Ureter (tissue), 1 donor: ENCODE measurements at regions not wholly inside any gene's neighbourhood (a gene's known extent, or its start where the extent isn't known, plus 50 kb on each side); places are given as distances from the start of the nearest gene placed in this dataset.

Source experiments
- DNase-seq: peaks from one replicate; pipeline ENCODE4 v3.0.0-alpha.2; 2020; ENCODE audit warnings: low spot score
- donor health status: DM: yes; HTN: yes; CAD: no.

GRCh38 chrX:20432048-20432447 is 165.3 kb upstream of the RPS6KA3 start:
- DNase-seq: no peak

- no peak for DNase-seq
Measured at GRCh38 chrX:20431486-20431885, 164.8 kb upstream of the RPS6KA3 start.

- no peak for DNase-seq
Measured at GRCh38 chrX:20427173-20427770, 160.6 kb upstream of the RPS6KA3 start.

GRCh38 chrX:20421697-20422096 is 155.0 kb upstream of the RPS6KA3 start:
- DNase-seq: no peak

GRCh38 chrX:20421275-20421674 is 154.6 kb upstream of the RPS6KA3 start:
- DNase-seq: no peak

GRCh38 chrX:20420058-20420457 is 153.3 kb upstream of the RPS6KA3 start:
- no peak for DNase-seq

GRCh38 chrX:20418379-20419150 is 151.9 kb upstream of the RPS6KA3 start:
- DNase-seq: no peak

GRCh38 chrX:20414762-20415445 is 148.2 kb upstream of the RPS6KA3 start:
- no peak for DNase-seq

GRCh38 chrX:20414066-20414465 is 147.4 kb upstream of the RPS6KA3 start:
- no peak for DNase-seq

GRCh38 chrX:20412871-20413486 is 146.3 kb upstream of the RPS6KA3 start:
- peak; percentile 42 for DNase-seq

- DNase-seq: no peak
Measured at GRCh38 chrX:20410540-20410939, 143.8 kb upstream of the RPS6KA3 start.

GRCh38 chrX:20409991-20410390 is 143.3 kb upstream of the RPS6KA3 start:
- no peak for DNase-seq

- DNase-seq: no peak
Measured at GRCh38 chrX:20402956-20403355, 136.2 kb upstream of the RPS6KA3 start.

GRCh38 chrX:20399728-20400414 is 133.2 kb upstream of the RPS6KA3 start:
- DNase-seq: no peak

- no peak for DNase-seq
Measured at GRCh38 chrX:20397587-20397986, 130.9 kb upstream of the RPS6KA3 start.

- no peak for DNase-seq
Measured at GRCh38 chrX:20394451-20394850, 127.7 kb upstream of the RPS6KA3 start.

GRCh38 chrX:20393944-20394343 is 127.2 kb upstream of the RPS6KA3 start:
- no peak for DNase-seq

- DNase-seq: no peak
Measured at GRCh38 chrX:20388594-20388993, 121.9 kb upstream of the RPS6KA3 start.

- no peak for DNase-seq
Measured at GRCh38 chrX:20383477-20383876, 116.8 kb upstream of the RPS6KA3 start.

GRCh38 chrX:20382518-20383297 is 116.0 kb upstream of the RPS6KA3 start:
- no peak for DNase-seq

- DNase-seq: no peak
Measured at GRCh38 chrX:20382082-20382481, 115.4 kb upstream of the RPS6KA3 start.
